ENCODE measurements at regions not wholly inside any gene's neighbourhood (a gene's known extent, or its start where the extent isn't known, plus 50 kb on each side); places are given as distances from the start of the nearest gene placed in this dataset.

GRCh38 chr1:234780531-234781162 lies 170.7 kb upstream of the IRF2BP2 start (continued):
- TF ChIP-seq ZNF318 (IDR thresholded peaks at IDR 0.05; ENCODE audit: borderline replicate concordance in 1 of 2, low read depth in 1 of 2): no peak
- TF ChIP-seq, protein P1, sequence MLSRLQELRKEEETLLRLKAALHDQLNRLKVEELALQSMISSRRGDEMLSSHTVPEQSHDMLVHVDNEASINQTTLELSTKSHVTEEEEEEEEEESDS (CRISPR knock-in tag; IDR thresholded peaks at IDR 0.05): no peak
- no peak for TF ChIP-seq CBFB (CRISPR knock-in tag; IDR thresholded peaks at IDR 0.05)
- 0 out of 2 replicates have a peak, but pooled peaks have one; percentile 47 for TF ChIP-seq ZNF583 (CRISPR knock-in tag; IDR thresholded peaks at IDR 0.05)
- TF ChIP-seq GATAD2A (IDR thresholded peaks at IDR 0.05): no peak
- 0 out of 2 replicates have a peak, but pooled peaks have one; percentile 30 for TF ChIP-seq ETV5 (CRISPR knock-in tag; IDR thresholded peaks at IDR 0.05; ENCODE audit: low read depth)
- no peak for TF ChIP-seq KHSRP (IDR thresholded peaks at IDR 0.05)
- TF ChIP-seq KAT2B (IDR thresholded peaks at IDR 0.05; ENCODE audit: low read depth, low read length): no peak
- no peak for TF ChIP-seq CHCHD3 (CRISPR knock-in tag; IDR thresholded peaks at IDR 0.05)
- TF ChIP-seq PTBP1 (IDR thresholded peaks at IDR 0.05; ENCODE audit: low read depth, low read length): no peak
- no peak for TF ChIP-seq RBBP5 (IDR thresholded peaks at IDR 0.05; ENCODE audit: borderline replicate concordance, insufficient read depth, low read length, poor library complexity, severe bottlenecking)
- TF ChIP-seq NCOA1 (IDR thresholded peaks at IDR 0.05; ENCODE audit: low read depth): no peak
- no peak; the same call in 1 of the 2 replicates for TF ChIP-seq MAFK (IDR thresholded peaks at IDR 0.05; ENCODE audit: low read length)
- TF ChIP-seq ZKSCAN3 (CRISPR knock-in tag; IDR thresholded peaks at IDR 0.05): no peak
- TF ChIP-seq CHD2 (IDR thresholded peaks at IDR 0.05; ENCODE audit: low read depth, low read length): no peak
- 0 out of 2 replicates have a peak, but pooled peaks have one; percentile 49 for TF ChIP-seq HIVEP1 (CRISPR knock-in tag; IDR thresholded peaks at IDR 0.05)
- peak; percentile 34 for TF ChIP-seq L3MBTL2 (IDR thresholded peaks at IDR 0.05)
- TF ChIP-seq, protein P2, sequence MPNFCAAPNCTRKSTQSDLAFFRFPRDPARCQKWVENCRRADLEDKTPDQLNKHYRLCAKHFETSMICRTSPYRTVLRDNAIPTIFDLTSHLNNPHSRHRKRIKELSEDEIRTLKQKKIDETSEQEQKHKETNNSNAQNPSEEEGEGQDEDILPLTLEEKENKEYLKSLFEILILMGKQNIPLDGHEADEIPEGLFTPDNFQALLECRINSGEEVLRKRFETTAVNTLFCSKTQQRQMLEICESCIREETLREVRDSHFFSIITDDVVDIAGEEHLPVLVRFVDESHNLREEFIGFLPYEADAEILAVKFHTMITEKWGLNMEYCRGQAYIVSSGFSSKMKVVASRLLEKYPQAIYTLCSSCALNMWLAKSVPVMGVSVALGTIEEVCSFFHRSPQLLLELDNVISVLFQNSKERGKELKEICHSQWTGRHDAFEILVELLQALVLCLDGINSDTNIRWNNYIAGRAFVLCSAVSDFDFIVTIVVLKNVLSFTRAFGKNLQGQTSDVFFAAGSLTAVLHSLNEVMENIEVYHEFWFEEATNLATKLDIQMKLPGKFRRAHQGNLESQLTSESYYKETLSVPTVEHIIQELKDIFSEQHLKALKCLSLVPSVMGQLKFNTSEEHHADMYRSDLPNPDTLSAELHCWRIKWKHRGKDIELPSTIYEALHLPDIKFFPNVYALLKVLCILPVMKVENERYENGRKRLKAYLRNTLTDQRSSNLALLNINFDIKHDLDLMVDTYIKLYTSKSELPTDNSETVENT (CRISPR knock-in tag; IDR thresholded peaks at IDR 0.05): peak; percentile 78; the same call in 1 of the 2 replicates

All from K562 (cell line).